ENCODE measurements at regions not wholly inside any gene's neighbourhood (a gene's known extent, or its start where the extent isn't known, plus 50 kb on each side); places are given as distances from the start of the nearest gene placed in this dataset.

DNA sequence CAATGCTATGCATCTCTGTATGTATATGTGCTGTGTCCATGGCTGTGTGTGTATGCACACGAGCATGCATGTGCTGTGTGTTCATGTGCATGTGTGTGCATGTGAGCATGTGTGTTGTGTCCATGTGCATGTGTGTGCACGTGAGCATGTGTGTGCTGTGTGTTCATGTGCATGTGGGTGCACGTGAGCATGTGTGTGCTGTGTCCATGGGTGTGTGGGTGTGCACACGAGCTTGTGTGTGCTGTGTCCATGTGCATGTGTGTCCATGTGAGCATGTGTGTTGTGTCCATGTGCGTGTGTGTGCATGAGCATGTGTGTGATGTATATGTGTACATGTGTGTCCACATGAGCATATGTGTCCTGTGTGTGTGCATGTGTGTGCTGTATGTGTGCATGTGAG is 414.4 kb upstream of the SALL3 start:
- TF ChIP-seq, protein P1, sequence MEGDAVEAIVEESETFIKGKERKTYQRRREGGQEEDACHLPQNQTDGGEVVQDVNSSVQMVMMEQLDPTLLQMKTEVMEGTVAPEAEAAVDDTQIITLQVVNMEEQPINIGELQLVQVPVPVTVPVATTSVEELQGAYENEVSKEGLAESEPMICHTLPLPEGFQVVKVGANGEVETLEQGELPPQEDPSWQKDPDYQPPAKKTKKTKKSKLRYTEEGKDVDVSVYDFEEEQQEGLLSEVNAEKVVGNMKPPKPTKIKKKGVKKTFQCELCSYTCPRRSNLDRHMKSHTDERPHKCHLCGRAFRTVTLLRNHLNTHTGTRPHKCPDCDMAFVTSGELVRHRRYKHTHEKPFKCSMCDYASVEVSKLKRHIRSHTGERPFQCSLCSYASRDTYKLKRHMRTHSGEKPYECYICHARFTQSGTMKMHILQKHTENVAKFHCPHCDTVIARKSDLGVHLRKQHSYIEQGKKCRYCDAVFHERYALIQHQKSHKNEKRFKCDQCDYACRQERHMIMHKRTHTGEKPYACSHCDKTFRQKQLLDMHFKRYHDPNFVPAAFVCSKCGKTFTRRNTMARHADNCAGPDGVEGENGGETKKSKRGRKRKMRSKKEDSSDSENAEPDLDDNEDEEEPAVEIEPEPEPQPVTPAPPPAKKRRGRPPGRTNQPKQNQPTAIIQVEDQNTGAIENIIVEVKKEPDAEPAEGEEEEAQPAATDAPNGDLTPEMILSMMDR (conservative IDR thresholded peaks at IDR 0.05 in 1 of 2, IDR thresholded peaks at IDR 0.05 in 1 of 2; ENCODE audit: low read depth in 1 of 2, low read length in 2 of 2): no peak
- TF ChIP-seq EZH2 (IDR thresholded peaks at IDR 0.05; ENCODE audit: low read length, missing control alignments): no peak

All from fibroblast of lung (primary cell).